GM12873 (cell line): ENCODE measurements at regions not wholly inside any gene's neighbourhood (a gene's known extent, or its start where the extent isn't known, plus 50 kb on each side); places are given as distances from the start of the nearest gene placed in this dataset.

Source experiments
- TF ChIP-seq, protein P1 (sequence below): IDR thresholded peaks from 2 replicates; pipeline ENCODE4 v1.5.1; 2012; ENCODE audit warnings: low read depth, mild to moderate bottlenecking, moderate library complexity, low read length, control low read depth; ENCODE audit not compliant: insufficient read depth; ENCODE audit errors: missing control alignments

DNA sequence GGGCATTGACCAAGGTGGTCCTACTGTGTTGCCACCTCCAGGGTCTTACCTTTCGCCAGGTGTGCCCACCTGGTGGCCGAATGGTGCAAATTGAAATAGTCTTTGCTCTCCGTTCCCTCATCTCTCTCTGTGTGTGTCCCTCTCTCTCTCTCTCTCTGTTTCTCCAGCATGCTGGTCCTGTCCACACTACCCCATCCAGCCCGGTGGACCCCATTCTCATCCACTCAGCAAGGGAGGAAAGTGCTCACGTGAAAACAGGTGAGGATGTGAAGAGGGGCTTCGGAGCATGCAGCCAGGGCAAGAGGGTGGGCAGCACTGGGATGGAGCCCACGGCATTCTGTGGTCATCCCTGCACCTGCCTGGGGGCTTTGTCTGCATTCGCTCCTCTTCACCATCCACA is 150.1 kb downstream of the CRLF2 start:
- TF ChIP-seq, protein P1, sequence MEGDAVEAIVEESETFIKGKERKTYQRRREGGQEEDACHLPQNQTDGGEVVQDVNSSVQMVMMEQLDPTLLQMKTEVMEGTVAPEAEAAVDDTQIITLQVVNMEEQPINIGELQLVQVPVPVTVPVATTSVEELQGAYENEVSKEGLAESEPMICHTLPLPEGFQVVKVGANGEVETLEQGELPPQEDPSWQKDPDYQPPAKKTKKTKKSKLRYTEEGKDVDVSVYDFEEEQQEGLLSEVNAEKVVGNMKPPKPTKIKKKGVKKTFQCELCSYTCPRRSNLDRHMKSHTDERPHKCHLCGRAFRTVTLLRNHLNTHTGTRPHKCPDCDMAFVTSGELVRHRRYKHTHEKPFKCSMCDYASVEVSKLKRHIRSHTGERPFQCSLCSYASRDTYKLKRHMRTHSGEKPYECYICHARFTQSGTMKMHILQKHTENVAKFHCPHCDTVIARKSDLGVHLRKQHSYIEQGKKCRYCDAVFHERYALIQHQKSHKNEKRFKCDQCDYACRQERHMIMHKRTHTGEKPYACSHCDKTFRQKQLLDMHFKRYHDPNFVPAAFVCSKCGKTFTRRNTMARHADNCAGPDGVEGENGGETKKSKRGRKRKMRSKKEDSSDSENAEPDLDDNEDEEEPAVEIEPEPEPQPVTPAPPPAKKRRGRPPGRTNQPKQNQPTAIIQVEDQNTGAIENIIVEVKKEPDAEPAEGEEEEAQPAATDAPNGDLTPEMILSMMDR, result no peak

DNA sequence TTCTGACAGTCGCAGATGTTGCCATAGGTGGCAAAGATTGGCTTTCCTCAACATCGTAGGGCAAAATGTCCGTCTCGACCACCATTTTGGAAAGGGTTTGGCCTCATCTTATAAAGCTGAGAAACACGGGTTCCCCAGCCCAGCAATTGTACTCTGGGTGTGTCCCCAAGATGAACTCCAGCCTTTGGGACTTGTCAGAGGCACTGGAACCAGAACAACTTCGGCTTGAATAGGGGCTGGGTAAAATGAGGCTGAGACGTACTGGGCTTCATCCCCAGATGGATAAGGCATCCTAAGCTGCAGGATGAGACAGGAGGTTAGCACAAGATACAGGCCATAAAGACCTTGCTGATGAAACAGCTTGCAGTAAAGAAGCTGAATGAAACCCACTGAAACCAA is 151.9 kb downstream of the CRLF2 start:
- TF ChIP-seq, protein P1, result no peak

DNA sequence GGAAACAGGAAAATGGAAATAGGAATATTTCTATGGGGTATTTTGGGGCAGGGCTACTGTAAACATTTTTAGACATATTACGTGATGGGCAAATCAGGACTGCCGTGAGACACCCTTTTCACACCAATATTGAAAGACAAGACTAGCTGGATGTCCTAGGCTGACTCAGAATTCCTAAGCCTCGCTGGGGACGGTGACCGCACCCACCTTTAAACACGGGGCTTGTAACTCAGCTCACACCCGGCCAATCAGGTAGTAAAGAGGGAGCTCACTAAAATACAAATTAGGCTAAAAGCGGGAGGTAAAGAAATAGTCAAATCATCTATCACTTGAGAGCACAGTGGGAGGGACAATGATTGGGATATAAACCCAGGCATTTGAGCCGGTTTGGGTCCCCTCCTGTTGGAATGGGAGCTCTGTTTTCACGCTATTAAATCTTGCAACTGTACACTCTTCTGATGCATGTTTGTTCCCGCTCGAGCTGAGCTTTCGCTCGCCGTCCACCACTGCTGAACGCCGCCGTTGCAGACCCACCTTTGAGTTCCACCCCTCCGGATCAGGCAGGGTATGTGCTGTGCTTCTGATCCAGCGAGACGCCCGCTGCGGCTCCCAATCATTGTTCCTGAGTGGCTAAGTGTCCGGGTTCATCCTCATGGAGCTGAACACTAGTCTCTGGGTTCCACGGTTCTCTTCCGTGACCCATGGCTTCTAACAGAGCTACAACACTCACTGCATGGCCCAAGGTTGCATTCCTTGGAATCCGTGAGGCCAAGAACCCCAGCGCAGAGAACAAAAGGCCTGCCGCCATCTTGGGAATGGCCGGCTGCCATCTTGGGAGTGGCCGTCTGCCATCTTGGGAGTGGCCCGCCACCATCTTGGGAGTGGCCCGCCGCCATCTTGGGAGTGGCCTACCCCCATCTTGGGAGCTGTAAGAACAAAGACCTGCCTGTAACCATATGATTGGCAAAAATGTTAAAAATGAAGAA is 152.6 kb downstream of the CRLF2 start:
- TF ChIP-seq, protein P1, result no peak

DNA sequence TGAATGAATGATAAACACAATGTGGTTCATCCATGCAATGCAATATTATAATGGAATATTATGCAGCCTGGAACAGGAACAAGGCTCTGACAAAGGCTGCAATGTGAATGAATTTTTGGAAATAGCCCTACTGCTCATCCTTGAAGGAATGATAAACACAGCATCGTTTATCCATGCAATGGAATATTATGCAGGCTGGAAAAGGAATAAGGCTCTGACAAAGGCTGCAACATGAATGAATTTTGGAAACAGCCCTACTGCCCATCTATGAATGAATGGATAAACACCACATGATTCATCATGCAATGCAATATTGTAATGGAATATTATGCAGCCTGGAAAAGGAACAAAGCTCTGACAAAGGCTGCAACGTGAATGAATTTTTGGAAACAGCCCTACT is 159.4 kb downstream of the CRLF2 start:
- TF ChIP-seq, protein P1, result no peak

DNA sequence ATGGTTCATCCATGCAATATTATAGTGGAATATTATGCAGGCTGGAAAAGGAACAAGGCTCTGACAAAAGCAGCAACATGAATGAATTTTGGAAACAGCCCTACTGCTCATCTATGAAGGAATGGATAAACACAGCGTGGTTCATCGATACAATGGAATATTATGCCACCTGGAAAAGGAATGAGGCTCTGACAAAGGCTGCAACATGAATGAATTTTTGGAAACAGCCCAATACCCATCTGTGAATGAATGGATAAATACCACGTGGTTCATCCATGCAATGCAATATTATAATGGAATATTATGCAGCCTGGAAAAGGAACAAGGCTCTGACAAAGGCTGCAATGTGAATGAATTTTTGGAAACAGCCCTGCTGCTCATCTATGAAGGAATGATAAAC is 160.4 kb downstream of the CRLF2 start:
- TF ChIP-seq, protein P1, result no peak

DNA sequence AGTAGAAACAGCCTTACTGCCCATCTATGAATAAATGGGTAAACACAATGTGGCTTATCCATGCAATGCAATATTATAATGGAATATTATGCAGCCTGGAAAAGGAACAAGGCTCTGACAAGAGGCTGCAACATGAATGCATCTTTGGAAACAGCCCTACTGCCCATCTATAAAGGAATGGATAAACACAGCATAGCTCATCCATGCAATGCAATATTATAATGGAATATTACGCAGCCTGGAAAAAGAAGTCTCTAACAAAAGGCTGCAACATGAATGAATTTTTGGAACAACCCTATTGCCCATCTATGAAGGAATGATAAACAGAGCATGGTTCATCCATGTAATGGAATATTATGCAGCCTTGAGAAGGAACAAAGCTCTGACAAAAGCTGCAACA is 161.0 kb downstream of the CRLF2 start:
- TF ChIP-seq, protein P1, result no peak

DNA sequence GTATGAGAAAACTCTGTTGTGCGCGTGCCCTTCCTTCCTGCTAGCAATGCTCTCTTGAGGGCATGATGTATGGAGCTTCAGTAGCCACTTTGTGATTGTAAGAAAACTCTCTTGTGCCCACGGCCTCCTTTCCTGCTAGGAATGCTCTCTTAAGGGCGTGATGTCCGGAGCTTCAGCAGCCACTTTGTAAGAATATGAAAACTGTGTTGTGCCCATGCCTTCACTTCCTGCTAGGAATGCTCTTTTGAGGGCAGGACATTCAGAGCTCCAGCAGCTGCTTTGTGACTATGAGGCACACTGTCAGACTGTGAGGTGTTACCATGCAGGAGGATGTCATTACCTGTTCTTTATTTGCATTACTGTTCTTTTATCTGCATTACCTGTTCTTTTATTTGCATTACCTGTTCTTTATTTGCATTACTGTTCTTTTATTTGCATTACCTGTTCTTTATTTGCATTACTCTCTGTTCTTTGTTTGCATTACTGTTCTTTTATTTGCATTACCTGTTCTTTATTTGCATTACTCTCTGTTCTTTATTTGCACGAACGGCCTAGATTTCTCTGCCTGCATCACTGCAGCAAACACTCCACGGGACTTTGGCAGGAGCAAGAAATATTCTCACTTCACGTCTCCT is 166.7 kb downstream of the CRLF2 start:
- TF ChIP-seq, protein P1, result no peak
